Endothelial cell of umbilical vein (primary cell): ENCODE measurements at regions not wholly inside any gene's neighbourhood (a gene's known extent, or its start where the extent isn't known, plus 50 kb on each side); places are given as distances from the start of the nearest gene placed in this dataset.

Experiments
- BruUV-seq: library from RNA; stranded (reverse); fragments of 400-500 nt; replicated peaks from 2 replicates; lab custom pipeline; 2021; lab: Mats Ljungman, UMichigan
- CTCF ChIA-PET: fragments of 300-600, 350-600 bp; sonication (Branson Sonifier 250); formaldehyde crosslinking; loops from one replicate; lab custom pipeline; 2021; ENCODE audit warnings: antibody characterized with exemption, inconsistent platforms; lab: Charles Lee
- POLR2A ChIA-PET: fragments of 300-600, 350-600 bp; sonication (Branson Sonifier 250); formaldehyde crosslinking; loops from one replicate; lab custom pipeline; 2021; ENCODE audit warnings: antibody characterized with exemption, inconsistent platforms; lab: Charles Lee
- DNase-seq: peaks from one replicate; pipeline ENCODE4 v3.0.0-alpha.2; 2011; ENCODE audit warnings: low read depth, low spot score
- FAIRE-seq: peaks from 2 replicates; lab custom pipeline; 2011; peaks lifted over from hg19 to GRCh38; lab: Jason Lieb, UNC
- H2AFZ ChIP-seq: 2 replicates; pipeline ENCODE4 v1.6.0; 2012; ENCODE audit warnings: low read depth, low read length, control low read depth, inconsistent platforms
- H3K27ac ChIP-seq: 2 replicates; pipeline ENCODE4 v1.5.1; 2011; ENCODE audit warnings: low read depth, mild to moderate bottlenecking, control low read depth, low read length, moderate library complexity; ENCODE audit not compliant: insufficient read depth
- H3K27me3 ChIP-seq, 2 experiments: 2 replicates each; pipeline versions ENCODE4 v1.6.0 to v1.6.1; 2011; ENCODE audit warnings: low read length in 2 of 2, mixed read lengths in 1 of 2; ENCODE audit not compliant: control insufficient read depth in 2 of 2, insufficient read depth in 2 of 2
- H3K36me3 ChIP-seq, 2 experiments: 2 replicates in 1 of 2; 3 replicates in 1 of 2; pipeline ENCODE4 v1.5.1; 2011; ENCODE audit warnings: low read length in 2 of 2, mild to moderate bottlenecking in 1 of 2, moderate library complexity in 1 of 2; ENCODE audit not compliant: control insufficient read depth in 2 of 2, insufficient read depth in 2 of 2; ENCODE audit errors: extremely low read depth in 1 of 2
- H3K4me1 ChIP-seq: 3 replicates; pipeline ENCODE4 v1.5.1; 2011; ENCODE audit warnings: mild to moderate bottlenecking, low read length; ENCODE audit not compliant: control insufficient read depth, insufficient read depth; ENCODE audit errors: extremely low read depth
- H3K4me2 ChIP-seq: 2 replicates; pipeline ENCODE4 v1.6.1; 2011; ENCODE audit warnings: low read length, control low read depth, mixed read lengths; ENCODE audit not compliant: insufficient read depth
- H3K4me3 ChIP-seq, 3 experiments: fragments of 200-600 bp in 1 of 3; sonication (generic), shearing (Covaris generic) in 1 of 3; replicated peaks in 1 of 3; 2 replicates each; pipeline ENCODE4 v1.5.1; 2011 to 2016; ENCODE audit warnings: control low read depth in 3 of 3, low read length in 3 of 3, mild to moderate bottlenecking in 2 of 3, inconsistent platforms in 1 of 3, low read depth in 1 of 3, moderate library complexity in 1 of 3; ENCODE audit not compliant: insufficient read depth in 1 of 3
- H3K79me2 ChIP-seq: 2 replicates; pipeline ENCODE4 v1.6.0; 2012; ENCODE audit warnings: low read length, inconsistent platforms; ENCODE audit not compliant: control insufficient read depth, insufficient read depth
- H3K9ac ChIP-seq: replicated peaks from 2 replicates; pipeline ENCODE3; 2011; ENCODE audit warnings: low read length, control low read depth; ENCODE audit not compliant: insufficient read depth; ENCODE audit errors: extremely low read depth
- H3K9me1 ChIP-seq: replicated peaks from 3 replicates; pipeline ENCODE4 v1.6.0; 2011; ENCODE audit warnings: mild to moderate bottlenecking, low read length; ENCODE audit not compliant: control insufficient read depth, insufficient read depth; ENCODE audit errors: extremely low read depth
- H3K9me3 ChIP-seq: replicated peaks from 2 replicates; pipeline ENCODE4 v1.5.1; 2012; ENCODE audit warnings: low read length, inconsistent platforms; ENCODE audit not compliant: control insufficient read depth, insufficient read depth
- H4K20me1 ChIP-seq: replicated peaks from 2 replicates; pipeline ENCODE3; 2011; ENCODE audit warnings: mild to moderate bottlenecking, low read length; ENCODE audit not compliant: control insufficient read depth, insufficient read depth; ENCODE audit errors: extremely low read depth
- EZH2 ChIP-seq: IDR thresholded peaks from 2 replicates; pipeline ENCODE4 v1.6.1; 2012; ENCODE audit warnings: borderline replicate concordance, low read depth, mild to moderate bottlenecking, moderate library complexity, low read length, inconsistent platforms; ENCODE audit not compliant: severe bottlenecking
- FOS ChIP-seq: IDR thresholded peaks from 2 replicates; pipeline ENCODE4 v1.6.1; 2011; ENCODE audit warnings: mild to moderate bottlenecking, low read length, moderate library complexity, borderline replicate concordance; ENCODE audit not compliant: insufficient read depth
- JUN ChIP-seq: IDR thresholded peaks from 2 replicates; pipeline ENCODE4 v1.6.1; 2011; ENCODE audit warnings: borderline replicate concordance, low read depth; ENCODE audit not compliant: insufficient read length, insufficient read depth
- MYC ChIP-seq: IDR thresholded peaks from one replicate; pipeline ENCODE4 v1.6.1; 2011; ENCODE audit warnings: mild to moderate bottlenecking, low read depth, low read length
- POLR2A ChIP-seq: IDR thresholded peaks from 2 replicates; pipeline ENCODE4 v1.6.1; 2012; ENCODE audit warnings: low read depth, mild to moderate bottlenecking, control low read depth, low read length
- POLR2AphosphoS5 ChIP-seq: IDR thresholded peaks from 2 replicates; pipeline ENCODE4 v1.6.1; 2012; ENCODE audit warnings: low read depth, mild to moderate bottlenecking, control low read depth, low read length, moderate library complexity; ENCODE audit not compliant: insufficient read depth
- dilution Hi-C: fragments of 300-500 bp; cut with MboI; formaldehyde crosslinking; loops from one replicate; pipeline ENCODE4 v1.15.0; 2019; ENCODE audit warnings: low sequenced_read_pairs; ENCODE audit not compliant: extremely low pct_ligation_motif_present
- intact Hi-C: fragments of 100-400 bp; cut with micrococcal nuclease; formaldehyde crosslinking; loops from one replicate; pipeline ENCODE4 v1.10.0; 2022
- TF ChIP-seq, protein P1 (sequence below): IDR thresholded peaks from 2 replicates; pipeline ENCODE4 v1.6.1; 2011; ENCODE audit not compliant: insufficient read depth, insufficient read length
- TF ChIP-seq, protein P2 (sequence below), 2 donors: IDR thresholded peaks; 1 replicate in 1 of 2; 2 replicates in 1 of 2; pipeline ENCODE4 v1.5.1; 2011; ENCODE audit warnings: low read length in 2 of 2, mild to moderate bottlenecking in 2 of 2, moderate library complexity in 2 of 2, control low read depth in 1 of 2, inconsistent platforms in 1 of 2, low read depth in 1 of 2; ENCODE audit not compliant: insufficient read depth in 1 of 2; ENCODE audit errors: extremely low read depth in 1 of 2

GRCh38 chr7:119959811-119960210 is 313.2 kb upstream of the KCND2 start:
- Histone ChIP-seq H3K9me3 (no peaks in the 10 kb centered on the region), H3K9ac (no peak overlapping the region), H3K4me1 (peaks cover 2% of the 10 kb centered on the region), H3K79me2 (no peaks in the 10 kb centered on the region), H4K20me1 (no peaks in the 10 kb centered on the region), H3K4me2 (no peak overlapping the region), H3K9me1 (no peaks in the 10 kb centered on the region), H3K27ac (no peak overlapping the region), H2AFZ (no peak overlapping the region), H3K36me3 (no peaks in the 10 kb centered on the region), H3K27me3 (no peaks in the 10 kb centered on the region), H3K4me3 (no peak overlapping the region)
- DNase-seq, result no peak
- dilution Hi-C loops, result no loop called here
- no TSS peak for BruUV-seq
- FAIRE-seq, result peak; percentile 37
- CTCF ChIA-PET, result interaction anchor here (1.1 to 2.9 kb wide), 3 partner anchors 15 to 24 kb away, joined by 3 to 22 read pairs (median 3); no protein-coding TSS in a partner anchor
- intact Hi-C loops, result no loop called here
- POLR2A ChIA-PET, result no interaction called here
- TF ChIP-seq, protein P1, sequence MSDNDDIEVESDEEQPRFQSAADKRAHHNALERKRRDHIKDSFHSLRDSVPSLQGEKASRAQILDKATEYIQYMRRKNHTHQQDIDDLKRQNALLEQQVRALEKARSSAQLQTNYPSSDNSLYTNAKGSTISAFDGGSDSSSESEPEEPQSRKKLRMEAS, result no peak
- TF ChIP-seq, protein P2, sequence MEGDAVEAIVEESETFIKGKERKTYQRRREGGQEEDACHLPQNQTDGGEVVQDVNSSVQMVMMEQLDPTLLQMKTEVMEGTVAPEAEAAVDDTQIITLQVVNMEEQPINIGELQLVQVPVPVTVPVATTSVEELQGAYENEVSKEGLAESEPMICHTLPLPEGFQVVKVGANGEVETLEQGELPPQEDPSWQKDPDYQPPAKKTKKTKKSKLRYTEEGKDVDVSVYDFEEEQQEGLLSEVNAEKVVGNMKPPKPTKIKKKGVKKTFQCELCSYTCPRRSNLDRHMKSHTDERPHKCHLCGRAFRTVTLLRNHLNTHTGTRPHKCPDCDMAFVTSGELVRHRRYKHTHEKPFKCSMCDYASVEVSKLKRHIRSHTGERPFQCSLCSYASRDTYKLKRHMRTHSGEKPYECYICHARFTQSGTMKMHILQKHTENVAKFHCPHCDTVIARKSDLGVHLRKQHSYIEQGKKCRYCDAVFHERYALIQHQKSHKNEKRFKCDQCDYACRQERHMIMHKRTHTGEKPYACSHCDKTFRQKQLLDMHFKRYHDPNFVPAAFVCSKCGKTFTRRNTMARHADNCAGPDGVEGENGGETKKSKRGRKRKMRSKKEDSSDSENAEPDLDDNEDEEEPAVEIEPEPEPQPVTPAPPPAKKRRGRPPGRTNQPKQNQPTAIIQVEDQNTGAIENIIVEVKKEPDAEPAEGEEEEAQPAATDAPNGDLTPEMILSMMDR (IDR thresholded peaks at IDR 0.05; ENCODE audit: extremely low read depth in 1 of 2, insufficient read depth in 1 of 2, low read depth in 1 of 2, low read length in 2 of 2), result no peak
- TF ChIP-seq EZH2 (no peak), FOS (no peak), MYC (no peak), JUN (no peak), POLR2AphosphoS5 (no peak), POLR2A (no peak)
